GM12864 (cell line): ENCODE measurements at regions not wholly inside any gene's neighbourhood (a gene's known extent, or its start where the extent isn't known, plus 50 kb on each side); places are given as distances from the start of the nearest gene placed in this dataset.

Experiments
- DNase-seq: peaks from one replicate; pipeline ENCODE4 v3.0.0-alpha.2; 2011; ENCODE audit warnings: low read depth
- H3K4me3 ChIP-seq: 2 replicates; pipeline ENCODE4 v1.5.1; 2011; ENCODE audit warnings: mild to moderate bottlenecking, low read depth, low read length, control low read depth
- CTCF ChIP-seq: IDR thresholded peaks from 2 replicates; pipeline ENCODE4 v1.5.1; 2011; ENCODE audit warnings: low read depth, mild to moderate bottlenecking, moderate library complexity, low read length, control low read depth, inconsistent platforms; ENCODE audit errors: missing control alignments

- H3K4me3 ChIP-seq: no peak overlapping the region
- no peak for DNase-seq
- no peak for TF ChIP-seq CTCF
Observed at GRCh38 chr2:67560771-67561456, 163.8 kb downstream of the ETAA1 start.

DNA sequence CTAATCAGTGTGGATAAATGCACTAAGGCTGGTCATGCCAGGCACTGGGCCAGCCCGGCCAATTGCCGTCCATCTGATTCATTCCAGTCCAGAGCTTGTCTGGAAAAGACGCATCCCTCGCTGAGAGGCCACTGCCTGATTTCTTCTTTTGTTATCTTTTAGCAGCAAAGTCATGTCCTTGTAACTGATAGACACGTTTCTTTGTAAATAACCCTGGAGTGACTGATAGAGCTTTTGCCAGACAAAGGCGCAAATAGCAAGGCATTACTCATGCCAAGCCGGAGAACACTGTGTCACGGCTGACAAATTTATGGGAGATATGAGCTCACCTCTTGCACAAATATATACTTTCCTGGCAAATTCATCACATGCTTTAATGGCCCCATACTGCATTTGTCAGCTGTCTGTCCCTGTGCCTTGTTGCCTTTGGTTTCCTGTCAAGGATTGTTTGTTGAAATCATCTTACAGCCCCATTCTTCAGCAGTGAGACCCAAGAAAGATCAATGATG, 164.4 kb downstream of the ETAA1 start:
- TF ChIP-seq CTCF: no peak
- no peak overlapping the region for H3K4me3 ChIP-seq
- no peak for DNase-seq

DNA sequence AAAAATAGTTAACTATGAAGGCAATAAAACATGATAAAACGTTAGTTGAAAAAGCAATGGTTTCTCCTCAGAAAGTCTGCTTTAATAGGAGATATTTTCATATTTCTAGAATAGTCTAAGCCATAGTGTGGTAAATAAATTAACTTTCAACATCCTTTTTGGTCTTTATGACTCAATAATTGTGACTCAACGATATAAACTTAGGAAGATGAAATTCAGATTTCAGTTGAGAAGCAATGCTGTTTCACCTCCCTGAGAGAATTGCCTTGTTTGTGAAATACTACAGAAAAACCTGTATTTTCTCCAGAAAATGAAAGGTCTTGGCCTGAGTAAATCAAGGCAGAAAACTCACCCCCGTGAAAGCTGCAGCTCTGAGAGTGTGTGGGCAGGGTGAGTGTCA, 166.9 kb downstream of the ETAA1 start:
- H3K4me3 ChIP-seq: no peak overlapping the region
- TF ChIP-seq CTCF: no peak
- no peak for DNase-seq

GRCh38 chr2:67564626-67565025, 167.5 kb downstream of the ETAA1 start:
- no peak for TF ChIP-seq CTCF

DNA sequence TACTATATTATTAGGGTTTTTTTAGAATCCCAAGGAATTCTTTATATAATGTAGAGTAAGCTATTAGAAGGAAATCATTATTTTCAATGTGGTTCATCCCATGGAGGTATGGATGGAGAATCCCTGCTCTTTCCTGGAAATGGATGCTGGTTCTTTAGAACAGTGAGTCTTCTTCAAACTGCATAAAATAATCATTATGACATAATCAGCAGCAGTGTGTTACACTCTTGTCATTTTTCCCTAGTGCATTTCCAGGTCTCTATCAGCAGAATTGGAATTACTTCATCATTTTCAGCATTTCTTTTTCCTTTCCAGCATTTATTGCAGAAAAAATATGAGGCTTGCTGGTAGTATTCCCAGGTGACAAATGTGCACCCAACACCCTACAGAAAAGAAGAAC, 168.1 kb downstream of the ETAA1 start:
- DNase-seq: no peak
- no peak for TF ChIP-seq CTCF
- no peak overlapping the region for H3K4me3 ChIP-seq

More at GRCh38 chr2:67564626-67565025, 167.5 kb downstream of the ETAA1 start:
- H3K4me3 ChIP-seq: no peak overlapping the region
- DNase-seq: no peak

DNA sequence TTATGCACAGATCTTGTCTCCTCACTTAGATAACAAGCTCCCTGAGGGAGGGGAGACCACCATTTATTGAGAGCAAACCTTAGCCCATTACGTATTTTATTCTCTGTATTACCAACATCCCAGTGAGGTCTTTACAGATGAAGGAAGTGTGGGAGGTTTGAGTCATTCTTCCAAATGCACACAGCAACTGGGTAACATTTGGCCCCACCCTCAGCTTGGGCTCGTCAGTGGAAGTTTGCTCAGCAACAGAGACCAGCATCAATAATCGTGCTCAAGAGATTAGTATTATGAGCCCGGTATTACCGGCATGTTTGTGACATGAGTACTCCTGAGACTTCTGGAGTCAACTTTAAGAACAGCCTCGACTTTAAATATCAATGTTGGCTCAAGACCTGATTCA, 168.6 kb downstream of the ETAA1 start:
- no peak overlapping the region for H3K4me3 ChIP-seq

More for the DNA sequence above, 168.6 kb downstream of the ETAA1 start:
- TF ChIP-seq CTCF: no peak
- DNase-seq: no peak
